SJSA1 (cell line): ENCODE measurements at regions not wholly inside any gene's neighbourhood (a gene's known extent, or its start where the extent isn't known, plus 50 kb on each side); places are given as distances from the start of the nearest gene placed in this dataset.
"Not testable (repeated sequence)": the region's sequence is repeated elsewhere in the genome, so short reads cannot be mapped to it uniquely, and the experiment has no call there.

Experiments used
- DNase-seq, 2 experiments: peaks; one replicate each; pipeline ENCODE4 v3.0.0-alpha.2; 2015 to 2020; ENCODE audit warnings: low spot score in 2 of 2, low read depth in 1 of 2
- H3K27ac ChIP-seq: fragments of 250-450 bp; sonication (Bioruptor Pico); 2 replicates; pipeline ENCODE4 v1.5.1; 2020; ENCODE audit warnings: mild to moderate bottlenecking, moderate library complexity
- H3K27me3 ChIP-seq: fragments of 250-450 bp; sonication (Bioruptor Pico); replicated peaks from 2 replicates; pipeline ENCODE4 v1.5.1; 2020; ENCODE audit warnings: mild to moderate bottlenecking, moderate library complexity
- H3K36me3 ChIP-seq: fragments of 250-450 bp; sonication (Bioruptor Pico); 2 replicates; pipeline ENCODE4 v1.5.1; 2020; ENCODE audit warnings: mild to moderate bottlenecking
- H3K4me1 ChIP-seq: fragments of 250-450 bp; sonication (Bioruptor Pico); replicated peaks from 2 replicates; pipeline ENCODE4 v1.6.1; 2021; ENCODE audit warnings: mild to moderate bottlenecking
- H3K4me3 ChIP-seq: fragments of 250-450 bp; sonication (Bioruptor Pico); 2 replicates; pipeline ENCODE4 v1.5.1; 2020; ENCODE audit warnings: mild to moderate bottlenecking
- H3K9me3 ChIP-seq: fragments of 250-450 bp; sonication (Bioruptor Pico); replicated peaks from 2 replicates; pipeline ENCODE4 v1.5.1; 2020; ENCODE audit warnings: mild to moderate bottlenecking

DNA sequence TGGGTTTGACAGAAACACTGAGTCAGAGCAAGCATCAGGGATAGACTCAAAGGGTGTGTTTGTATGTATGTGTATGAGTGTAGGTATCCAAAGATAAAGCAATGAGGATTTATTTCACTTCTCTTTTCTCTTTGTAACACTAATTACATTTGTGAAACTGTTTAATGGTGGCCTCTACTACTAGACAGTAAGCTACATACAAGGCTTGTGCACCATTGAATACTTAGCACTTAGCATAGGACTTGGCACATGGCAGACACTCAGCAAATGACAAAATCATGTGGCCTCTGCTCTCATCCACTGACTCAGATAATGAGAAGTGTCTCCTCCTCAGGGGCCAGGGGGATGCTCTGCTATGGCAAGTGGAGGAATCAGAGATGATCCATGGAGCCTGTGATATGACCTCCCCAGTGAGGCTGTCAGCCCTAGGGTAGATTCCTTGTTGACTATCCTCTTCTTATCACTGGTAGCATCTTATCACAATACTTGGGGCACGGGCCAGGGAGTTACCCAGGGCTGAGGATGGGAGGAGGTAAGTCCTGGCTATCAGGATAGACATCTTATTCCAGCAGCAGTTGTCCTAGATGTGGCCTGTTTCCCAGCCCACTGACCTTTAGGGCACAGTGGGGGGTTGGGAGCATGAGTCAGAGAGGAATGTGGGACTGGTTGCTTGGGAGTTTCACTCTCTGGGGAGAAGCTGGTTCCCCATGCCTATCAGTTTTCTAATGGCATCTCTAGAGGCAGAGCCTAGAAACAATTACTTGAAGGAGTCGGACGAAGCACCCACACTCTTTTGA is 71.2 kb upstream of the HOXC13 start:
- peak; percentile 42 to 57 for DNase-seq

GRCh38 chr12:53868511-53868986 is 70.1 kb upstream of the HOXC13 start:
- H3K4me3 ChIP-seq: no peak overlapping the region
- H3K4me1 ChIP-seq: peaks cover 27% of the 10 kb centered on the region
- no peaks in the 10 kb centered on the region; the same call in 1 of the 2 replicates for H3K27me3 ChIP-seq
- H3K27ac ChIP-seq: 0 out of 2 replicates have a peak overlapping the region, but pooled peaks have one; percentile 25
- DNase-seq: no peak
- H3K36me3 ChIP-seq: no peaks in the 10 kb centered on the region
- no peaks in the 10 kb centered on the region for H3K9me3 ChIP-seq

More for the DNA sequence above, 71.2 kb upstream of the HOXC13 start:
- H3K4me1 ChIP-seq: peaks cover 38% of the 10 kb centered on the region
- H3K27me3 ChIP-seq: no peaks in the 10 kb centered on the region
- H3K27ac ChIP-seq: peak overlapping the region; percentile 36; the same call in 1 of the 2 replicates
- H3K36me3 ChIP-seq: no peaks in the 10 kb centered on the region
- H3K4me3 ChIP-seq: no peak overlapping the region
- H3K9me3 ChIP-seq: no peaks in the 10 kb centered on the region

DNA sequence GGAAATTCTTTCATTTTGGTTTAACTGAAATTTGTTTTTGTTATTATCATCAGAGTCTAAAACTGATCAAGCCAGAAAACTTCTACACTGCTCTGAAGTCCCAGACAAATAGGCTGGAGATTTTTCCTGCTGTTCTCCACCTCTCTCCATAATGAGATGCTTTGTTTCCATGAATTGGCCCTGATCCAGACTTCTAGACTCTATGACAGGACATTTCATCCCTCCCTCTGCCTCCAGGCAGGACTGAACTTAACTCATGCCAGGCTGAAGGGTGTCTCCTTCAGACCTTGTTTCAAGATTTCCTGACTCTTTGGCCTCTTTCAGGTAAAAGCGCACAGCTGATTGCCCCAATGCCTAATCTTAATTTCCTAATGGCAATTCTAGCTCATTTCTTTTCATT is 69.1 kb upstream of the HOXC13 start:
- no peak for DNase-seq
- H3K36me3 ChIP-seq: no peaks in the 10 kb centered on the region
- peaks cover 25% of the 10 kb centered on the region for H3K4me1 ChIP-seq
- H3K27me3 ChIP-seq: no peaks in the 10 kb centered on the region; the same call in 1 of the 2 replicates
- no peak overlapping the region for H3K4me3 ChIP-seq
- no peak overlapping the region for H3K27ac ChIP-seq
- H3K9me3 ChIP-seq: no peaks in the 10 kb centered on the region

DNA sequence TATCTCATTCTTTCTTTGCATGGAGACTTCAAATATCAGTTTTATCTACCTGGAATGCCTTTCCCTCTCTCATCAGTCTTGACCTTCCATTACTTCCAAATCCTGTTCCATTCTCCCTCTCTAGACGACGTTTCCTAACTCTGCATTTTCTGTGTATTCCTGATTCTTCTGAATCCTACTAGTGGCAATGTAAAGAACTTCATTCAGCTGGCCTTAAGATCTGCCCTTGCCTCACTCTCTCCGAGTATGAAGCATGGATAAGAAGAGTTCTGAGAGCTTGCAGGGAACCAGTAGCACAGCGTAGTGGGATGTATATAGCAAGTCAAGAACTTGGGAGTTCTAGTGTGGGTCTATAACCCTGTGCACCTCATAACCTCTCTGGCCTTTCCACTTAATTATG is 68.5 kb upstream of the HOXC13 start:
- H3K36me3 ChIP-seq: no peaks in the 10 kb centered on the region
- H3K27me3 ChIP-seq: no peaks in the 10 kb centered on the region; the same call in 1 of the 2 replicates
- DNase-seq: no peak
- no peak overlapping the region for H3K4me3 ChIP-seq
- H3K27ac ChIP-seq: no peak overlapping the region
- H3K9me3 ChIP-seq: no peaks in the 10 kb centered on the region
- peaks cover 25% of the 10 kb centered on the region for H3K4me1 ChIP-seq

GRCh38 chr12:53871367-53871766 is 67.3 kb upstream of the HOXC13 start:
- Histone ChIP-seq H3K4me3 (no peak overlapping the region), H3K27ac (no peak overlapping the region), H3K9me3 (no peaks in the 10 kb centered on the region), H3K36me3 (no peaks in the 10 kb centered on the region), H3K4me1 (peaks cover 25% of the 10 kb centered on the region), H3K27me3 (no peaks in the 10 kb centered on the region; the same call in 1 of the 2 replicates)
- DNase-seq: no peak

DNA sequence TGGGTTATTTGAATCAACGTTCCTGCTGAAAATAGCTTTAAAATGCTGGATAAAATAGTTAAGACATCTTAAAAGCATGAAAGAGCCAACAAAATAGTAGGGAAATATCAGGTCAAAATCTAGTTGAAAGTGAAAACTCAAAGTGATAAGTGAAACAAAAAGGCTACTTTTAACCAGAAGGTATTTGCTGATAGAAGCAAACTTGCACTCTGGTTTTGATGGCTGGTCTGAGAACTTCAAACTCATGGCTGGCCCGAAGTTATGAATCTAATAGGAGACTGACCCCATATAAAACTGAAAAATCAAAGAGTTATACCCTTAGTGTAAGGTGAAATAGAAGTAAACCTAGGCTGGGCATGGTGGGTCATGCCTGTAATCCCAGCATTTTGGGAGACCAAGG is 66.3 kb upstream of the HOXC13 start:
- Histone ChIP-seq H3K4me1 (peaks cover 22% of the 10 kb centered on the region), H3K27me3 (no peaks in the 10 kb centered on the region; the same call in 1 of the 2 replicates), H3K4me3 (no peak overlapping the region), H3K36me3 (no peaks in the 10 kb centered on the region), H3K9me3 (no peaks in the 10 kb centered on the region), H3K27ac (no peak overlapping the region)
- no peak for DNase-seq

GRCh38 chr12:53877961-53878360 is 60.7 kb upstream of the HOXC13 start:
- H3K9me3 ChIP-seq, DNase-seq, H3K27me3 ChIP-seq, H3K36me3 ChIP-seq, H3K4me3 ChIP-seq, H3K4me1 ChIP-seq, H3K27ac ChIP-seq: not testable (repeated sequence)

GRCh38 chr12:53887006-53887405 is 51.6 kb upstream of the HOXC13 start:
- Histone ChIP-seq H3K36me3 (no peaks in the 10 kb centered on the region), H3K27me3 (no peaks in the 10 kb centered on the region), H3K4me1 (no peaks in the 10 kb centered on the region), H3K4me3 (no peak overlapping the region), H3K27ac (no peak overlapping the region), H3K9me3 (no peaks in the 10 kb centered on the region)
- no peak for DNase-seq

GRCh38 chr12:53887881-53888280 is 50.8 kb upstream of the HOXC13 start:
- no peaks in the 10 kb centered on the region for H3K27me3 ChIP-seq
- no peak overlapping the region for H3K27ac ChIP-seq

More at GRCh38 chr12:53887881-53888280, 50.8 kb upstream of the HOXC13 start:
- DNase-seq: no peak
- H3K4me3 ChIP-seq: no peak overlapping the region
- no peaks in the 10 kb centered on the region for H3K36me3 ChIP-seq
- H3K9me3 ChIP-seq: no peaks in the 10 kb centered on the region
- no peaks in the 10 kb centered on the region for H3K4me1 ChIP-seq
